Right hindlimb (tissue), 1 donor: ENCODE measurements at regions not wholly inside any gene's neighbourhood (a gene's known extent, or its start where the extent isn't known, plus 50 kb on each side); places are given as distances from the start of the nearest gene placed in this dataset.
A peak's percentile ranks its signal among the peaks of the same experiment; 100 is the strongest.

Experiments used
- DNase-seq: peaks from one replicate; pipeline ENCODE4 v3.0.0-alpha.2; 2018

DNA sequence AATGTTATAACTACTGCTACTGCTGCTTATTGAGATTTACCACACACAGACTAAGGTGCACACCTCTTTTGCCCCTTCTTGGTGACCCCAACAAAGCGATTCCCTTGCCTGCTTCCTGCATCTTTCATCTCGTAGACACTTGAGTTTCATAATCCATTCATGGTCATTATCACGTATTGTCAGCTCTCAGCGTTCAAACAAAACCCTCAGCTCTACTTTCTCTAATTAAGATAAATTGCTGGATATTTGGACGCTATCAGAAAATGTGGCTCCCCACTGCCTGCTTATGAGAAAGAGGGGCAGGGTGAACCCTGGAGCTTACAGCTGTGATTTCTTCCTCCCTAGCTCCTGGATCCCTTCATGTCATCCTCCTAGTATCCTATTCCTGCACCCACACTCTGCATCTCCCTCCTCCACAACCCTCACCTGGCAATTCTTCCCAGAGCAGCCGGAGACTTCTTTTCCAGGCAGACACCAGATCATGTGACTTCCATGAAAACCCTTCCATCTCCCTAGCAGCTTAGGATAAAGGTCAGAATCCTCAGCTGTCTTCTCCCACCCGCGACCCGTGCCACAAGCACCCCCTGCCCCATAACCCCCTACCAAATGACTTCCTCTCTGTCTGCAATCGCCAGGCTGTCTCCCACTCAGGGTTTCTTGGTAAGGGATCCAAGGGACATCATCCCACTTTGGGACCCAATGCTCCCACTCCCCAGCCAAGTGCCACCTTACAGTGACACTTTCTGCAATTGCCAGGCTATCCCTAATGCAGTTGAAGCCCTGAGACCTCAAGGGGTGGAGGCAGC lies 146.5 kb downstream of the NSG2 start:
- DNase-seq, result no peak

DNA sequence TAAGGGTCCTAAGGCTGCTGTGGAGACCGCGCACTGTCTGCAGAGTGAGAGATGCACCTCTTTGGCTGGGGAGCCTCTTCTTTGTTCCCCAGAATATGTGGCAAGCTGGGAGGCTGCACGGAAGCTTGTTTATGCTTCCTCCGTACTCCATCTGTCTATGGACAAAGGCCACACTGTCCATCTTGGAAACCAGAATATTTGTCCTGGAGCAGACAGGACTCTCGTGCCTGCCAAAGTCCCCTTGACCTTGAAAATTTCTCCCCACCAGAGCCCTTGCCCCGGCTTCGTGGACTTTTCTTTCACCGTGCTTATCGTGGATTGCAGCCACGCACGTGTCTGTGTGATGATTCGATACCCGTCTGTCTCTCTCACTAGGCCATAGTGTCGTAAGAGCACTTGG lies 147.4 kb downstream of the NSG2 start:
- DNase-seq, result no peak

DNA sequence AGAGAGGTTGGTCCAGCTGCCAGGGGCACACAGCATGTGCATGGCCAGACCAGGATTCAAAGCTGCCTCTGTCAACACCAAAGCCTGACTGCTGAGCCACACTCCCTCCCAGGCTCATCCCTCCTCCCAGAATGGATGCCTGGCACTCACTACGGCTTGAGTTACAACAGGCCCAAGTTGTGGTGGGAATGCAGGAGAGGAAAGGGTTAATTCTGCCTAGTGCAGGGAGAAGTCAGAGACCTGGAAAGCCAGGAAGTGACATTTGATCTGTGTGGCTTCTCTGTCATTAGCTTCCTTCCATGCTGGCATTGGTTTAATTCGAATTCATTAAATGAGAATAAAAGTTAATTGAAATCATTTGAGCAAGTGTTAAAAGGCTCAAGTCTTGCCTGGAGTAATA lies 150.0 kb downstream of the NSG2 start:
- DNase-seq, result no peak

DNA sequence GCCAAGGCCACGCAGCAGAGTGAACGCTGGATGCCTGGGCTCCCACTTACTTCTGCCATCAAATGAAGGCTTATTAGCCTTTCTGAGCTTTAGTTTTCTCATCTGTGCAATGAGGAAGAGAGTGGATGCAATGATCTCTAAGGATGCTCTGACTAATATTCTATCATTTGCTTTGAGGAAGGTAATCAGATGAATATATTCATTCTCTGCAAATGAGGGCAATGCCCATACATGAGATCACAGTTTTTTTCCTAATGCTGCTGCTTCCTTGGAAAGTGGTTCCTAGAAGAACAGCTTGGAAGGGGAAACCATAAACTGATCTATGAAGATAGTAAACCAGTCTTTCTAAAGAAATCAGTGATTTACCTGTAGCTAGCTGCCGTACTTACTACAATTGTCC lies 152.4 kb downstream of the NSG2 start:
- no peak for DNase-seq

DNA sequence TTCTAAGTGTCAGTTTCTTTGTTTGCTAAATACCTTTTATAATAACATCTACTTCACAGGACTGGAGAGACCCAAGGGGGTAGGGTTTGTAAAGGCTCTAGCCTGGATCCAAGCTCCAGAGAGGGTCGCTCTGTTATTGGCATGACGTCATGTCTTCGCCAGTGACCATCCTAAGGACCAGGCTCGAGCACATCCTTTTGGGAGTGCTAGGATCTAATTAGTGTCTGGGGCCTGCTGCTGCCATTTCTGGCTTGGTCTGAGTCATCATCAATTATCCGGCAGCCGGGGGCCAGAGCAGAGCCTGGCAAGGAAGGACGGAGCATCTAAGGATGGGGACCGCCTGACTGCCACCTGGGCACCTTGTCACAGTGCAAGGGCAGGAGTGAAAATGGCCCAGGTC lies 153.0 kb downstream of the NSG2 start:
- no peak for DNase-seq

DNA sequence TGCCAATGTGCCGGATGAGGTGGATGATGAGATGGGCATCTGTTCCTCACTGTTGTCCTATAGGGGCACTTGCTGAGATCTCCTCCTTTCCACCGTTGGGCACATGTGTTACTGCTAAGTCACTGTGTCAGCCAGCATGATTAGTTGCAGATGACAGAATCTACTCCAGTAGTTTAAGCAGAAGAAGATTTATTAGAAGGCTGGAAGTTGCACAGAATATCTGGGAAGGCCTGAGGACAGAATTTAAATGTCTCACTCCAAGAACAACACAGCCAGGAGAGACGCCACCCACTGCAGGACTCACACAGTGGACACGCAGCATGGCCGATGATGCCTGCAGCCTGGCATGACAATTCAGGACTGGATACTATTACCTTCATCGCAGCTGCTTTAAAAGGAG lies 157.5 kb downstream of the NSG2 start:
- DNase-seq, result no peak

DNA sequence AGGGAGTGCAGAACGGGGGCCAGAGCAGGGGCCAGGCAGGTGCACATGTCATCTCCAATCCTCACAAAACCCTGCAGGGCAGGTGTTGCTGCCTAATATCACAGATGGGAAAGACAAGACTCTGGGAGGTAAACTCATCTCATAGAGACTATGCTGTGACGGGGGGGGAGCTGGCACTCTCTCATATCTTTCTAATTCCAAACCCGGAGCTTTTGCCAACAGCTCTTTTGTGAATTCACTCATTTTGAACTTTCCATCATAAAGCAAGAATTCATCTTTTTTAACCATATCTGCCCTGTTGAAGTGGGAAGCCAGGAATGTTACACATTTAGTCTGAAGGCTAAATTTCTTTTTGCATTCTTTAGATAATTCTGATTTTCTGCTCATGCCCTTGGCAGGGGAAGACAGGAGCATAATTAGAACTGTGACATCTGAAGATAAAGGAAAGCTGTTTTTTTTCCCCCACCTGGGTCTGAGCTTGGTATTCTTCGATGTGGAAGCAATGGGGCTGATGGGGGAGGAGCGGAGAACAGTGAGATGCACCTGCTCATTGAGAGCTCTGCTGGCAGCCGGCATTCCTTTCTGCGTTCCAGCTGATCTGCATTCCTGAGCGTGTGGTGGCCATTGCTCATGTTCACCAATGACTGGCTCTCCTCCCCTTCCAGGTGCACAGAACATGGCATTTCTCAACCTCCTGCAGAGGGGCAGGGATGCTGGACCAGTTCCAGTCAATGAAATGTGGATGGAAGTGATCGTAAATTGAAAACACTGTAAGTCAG lies 159.2 kb downstream of the NSG2 start:
- DNase-seq, result no peak

DNA sequence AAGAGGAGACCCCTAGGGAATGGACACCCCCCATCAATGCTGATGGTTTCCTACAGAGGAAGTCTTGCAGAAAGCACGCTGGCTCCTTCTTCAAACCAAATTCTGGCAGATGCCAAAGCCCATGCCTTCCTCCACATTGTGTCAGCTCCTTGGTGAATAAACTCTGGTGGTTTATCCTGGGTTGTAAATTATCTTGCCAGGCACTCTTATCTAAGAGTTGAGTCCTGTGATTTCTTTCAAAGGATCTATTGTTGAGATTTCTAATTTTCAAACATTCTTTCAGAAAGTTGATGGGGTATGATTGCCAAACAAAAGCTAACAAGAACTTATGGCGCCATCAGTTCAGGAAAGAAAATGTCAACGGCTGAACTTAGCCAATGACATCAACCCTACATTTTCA lies 160.4 kb downstream of the NSG2 start:
- no peak for DNase-seq

DNA sequence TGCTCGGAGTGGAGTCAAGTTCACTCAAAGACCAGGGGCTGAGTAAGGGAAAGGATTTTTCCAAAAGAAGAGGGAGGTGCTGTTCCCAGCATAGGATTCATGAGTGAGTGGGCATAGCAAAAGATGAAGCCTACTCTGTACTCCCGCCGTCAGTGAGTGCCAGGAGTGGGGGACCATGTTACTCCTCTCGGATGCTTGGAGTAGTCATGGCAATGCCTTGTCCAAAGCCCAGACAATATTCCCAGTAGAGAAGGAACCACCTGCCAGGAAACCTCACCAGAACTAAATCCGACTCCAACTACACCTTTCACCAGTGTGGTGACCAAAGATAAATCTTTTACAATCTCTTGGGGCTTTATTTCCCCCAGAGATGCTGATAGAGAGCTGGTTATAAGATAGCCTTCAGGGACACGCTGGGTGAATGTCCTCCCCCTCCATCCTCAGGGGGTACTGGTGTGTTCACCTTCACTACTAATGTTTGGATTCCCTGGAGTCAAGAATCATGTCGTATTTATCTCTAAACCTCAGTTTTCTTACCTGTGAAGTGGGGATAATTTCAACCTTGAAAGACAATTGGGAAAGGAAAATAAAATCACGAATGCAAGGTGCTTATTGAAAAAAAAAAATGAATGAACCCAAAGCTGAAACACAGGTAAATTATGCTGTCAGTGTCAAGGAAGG lies 165.2 kb downstream of the NSG2 start:
- no peak for DNase-seq

DNA sequence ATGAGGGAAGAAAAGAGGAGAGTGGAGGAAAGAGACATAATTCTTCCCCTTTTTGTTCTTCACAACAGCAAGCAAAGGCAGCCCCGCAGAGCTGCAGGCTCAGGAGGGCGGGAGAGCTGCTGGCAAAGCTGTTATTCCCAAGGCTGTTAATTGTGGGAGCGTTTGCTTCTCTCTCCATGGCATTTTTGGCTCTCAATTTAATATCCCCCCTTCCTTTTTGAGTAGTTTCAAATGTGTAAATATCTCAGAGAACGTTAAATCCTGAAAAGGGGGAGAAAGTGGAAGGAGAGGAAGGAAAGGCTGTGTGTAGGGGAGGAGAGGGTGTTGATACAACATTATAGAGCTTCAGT lies 165.7 kb downstream of the NSG2 start:
- DNase-seq, result no peak

DNA sequence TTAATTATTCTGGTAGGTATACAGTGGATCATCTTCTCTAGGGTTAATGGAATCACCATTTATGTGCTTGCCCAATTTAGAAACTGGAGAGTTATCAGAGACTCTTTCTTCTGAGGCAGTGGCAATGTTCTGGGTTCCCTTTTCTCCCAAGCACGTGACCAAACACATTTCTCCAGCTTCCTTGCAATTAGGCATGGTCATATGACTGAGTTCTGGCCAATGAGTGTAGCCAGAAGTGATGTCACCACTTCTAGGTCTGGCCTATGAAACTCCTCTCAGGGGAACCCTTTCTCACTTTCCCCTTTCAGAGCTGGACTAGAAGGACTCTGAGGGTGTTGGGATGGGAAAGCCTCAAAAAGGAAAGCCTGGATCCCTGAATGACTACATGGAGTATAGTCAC lies 172.0 kb downstream of the NSG2 start:
- DNase-seq, result no peak

DNA sequence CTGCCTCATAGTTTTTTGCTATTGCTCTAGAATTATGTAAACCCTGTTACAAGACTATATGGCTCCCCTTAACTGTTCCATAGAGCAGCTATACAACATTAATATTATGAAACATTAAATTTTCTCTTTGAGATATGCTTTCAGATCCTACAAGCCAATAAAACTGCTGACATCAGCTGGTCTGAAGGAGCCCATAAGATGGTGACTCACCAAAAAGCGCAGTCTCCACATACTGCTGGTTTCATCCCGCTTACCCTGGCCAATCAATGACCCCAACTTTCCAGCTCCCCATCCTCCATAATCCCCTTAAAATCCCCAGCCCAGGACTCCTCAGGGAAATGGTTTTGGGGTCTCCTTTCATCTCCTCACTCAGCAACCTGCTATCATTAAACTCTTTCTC lies 172.7 kb downstream of the NSG2 start:
- DNase-seq, result no peak

DNA sequence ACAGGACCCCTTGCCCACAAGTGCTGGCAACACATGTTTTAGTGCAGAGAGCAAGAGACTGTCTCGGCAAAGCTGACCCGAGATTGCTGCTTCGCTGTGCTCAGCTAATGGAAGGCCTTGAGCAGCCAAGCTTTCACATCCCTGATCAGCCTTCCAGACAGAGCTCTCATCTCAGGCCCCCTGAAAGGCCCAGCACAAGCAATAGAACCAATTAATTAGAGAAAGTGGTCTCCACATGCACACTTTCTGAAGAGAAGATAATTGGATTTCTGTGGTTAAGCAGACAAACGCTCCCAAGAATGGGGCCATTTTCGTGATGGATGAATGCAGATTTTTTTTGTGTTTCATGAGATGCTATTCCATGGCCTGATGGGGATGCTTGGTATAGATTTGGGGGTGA lies 174.9 kb downstream of the NSG2 start:
- DNase-seq, result no peak

DNA sequence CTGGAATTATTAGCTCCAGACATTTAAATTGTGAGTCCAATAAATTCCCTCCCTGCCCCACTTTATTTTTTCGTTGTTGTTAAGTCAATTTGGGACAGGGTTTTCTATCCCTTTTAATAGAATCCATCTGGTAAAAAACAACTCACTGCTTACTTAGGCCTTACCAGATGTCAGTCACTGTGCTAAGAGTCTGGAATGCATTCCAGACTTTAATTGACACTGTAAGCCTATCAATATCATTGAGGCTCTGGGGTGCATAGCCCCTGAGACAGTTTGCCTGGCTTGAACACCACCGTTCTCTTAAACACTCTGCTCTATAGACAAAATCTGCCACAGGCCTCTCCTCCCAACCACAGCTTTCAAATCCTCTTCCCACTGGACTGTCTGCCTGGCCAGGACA lies 175.9 kb downstream of the NSG2 start:
- DNase-seq, result no peak

DNA sequence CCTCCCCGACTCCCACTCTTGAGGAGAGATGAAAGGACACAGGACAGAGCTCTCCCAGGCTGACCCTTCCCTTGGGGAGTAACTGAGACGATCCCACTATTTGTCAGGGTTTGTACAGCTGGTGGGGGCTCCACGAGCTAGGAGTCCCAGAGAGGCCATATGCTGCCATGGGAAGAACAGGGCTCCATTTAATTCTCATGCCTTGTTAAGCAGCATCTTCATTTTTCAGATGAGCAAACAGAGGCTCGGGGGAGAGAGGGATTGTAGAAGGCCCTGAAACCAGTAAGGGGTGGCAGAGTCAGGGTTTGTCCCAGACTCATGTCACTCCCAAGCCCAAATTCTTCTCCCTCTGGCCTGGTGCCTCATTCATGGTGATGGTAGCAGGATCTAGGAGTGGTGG lies 176.4 kb downstream of the NSG2 start:
- DNase-seq, result no peak

DNA sequence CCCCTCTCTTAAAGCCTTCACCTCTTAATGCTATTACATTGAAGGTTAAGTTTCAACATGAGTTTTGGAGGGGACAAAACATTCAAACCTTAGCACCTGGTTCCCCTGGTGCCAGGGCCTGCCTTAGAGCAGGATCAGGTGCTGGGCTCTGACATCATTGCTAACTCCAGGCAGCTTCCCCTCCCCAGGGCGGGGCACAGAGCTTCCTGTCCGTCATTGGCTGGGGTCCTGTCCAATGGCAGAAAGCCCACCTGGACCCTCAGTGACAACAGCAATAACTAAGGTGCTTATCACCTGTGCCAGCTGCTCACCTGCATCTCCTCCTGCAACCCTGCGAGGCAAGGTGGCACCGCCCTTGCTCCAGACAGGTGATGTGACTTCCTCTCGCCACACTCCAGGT lies 177.4 kb downstream of the NSG2 start:
- no peak for DNase-seq

DNA sequence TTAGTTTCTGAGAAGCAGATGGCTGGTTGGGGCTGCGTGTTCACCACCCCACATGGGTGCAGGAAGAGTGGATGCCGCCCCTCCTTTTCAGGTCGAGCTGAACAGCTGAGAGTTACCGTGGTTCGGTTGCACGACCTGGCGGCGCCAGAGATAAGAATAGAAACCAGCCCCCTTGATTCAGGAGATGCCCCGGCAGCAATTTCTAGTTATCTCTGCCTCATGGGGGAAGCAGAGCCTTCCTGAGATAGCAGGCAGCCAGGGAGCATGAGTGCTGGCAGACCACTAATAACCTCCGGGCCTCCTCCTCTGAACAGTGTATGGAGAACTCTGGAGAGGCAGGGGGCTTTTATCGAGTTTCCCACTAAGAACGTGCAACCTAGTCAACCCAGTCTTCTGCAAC lies 177.8 kb downstream of the NSG2 start:
- no peak for DNase-seq

DNA sequence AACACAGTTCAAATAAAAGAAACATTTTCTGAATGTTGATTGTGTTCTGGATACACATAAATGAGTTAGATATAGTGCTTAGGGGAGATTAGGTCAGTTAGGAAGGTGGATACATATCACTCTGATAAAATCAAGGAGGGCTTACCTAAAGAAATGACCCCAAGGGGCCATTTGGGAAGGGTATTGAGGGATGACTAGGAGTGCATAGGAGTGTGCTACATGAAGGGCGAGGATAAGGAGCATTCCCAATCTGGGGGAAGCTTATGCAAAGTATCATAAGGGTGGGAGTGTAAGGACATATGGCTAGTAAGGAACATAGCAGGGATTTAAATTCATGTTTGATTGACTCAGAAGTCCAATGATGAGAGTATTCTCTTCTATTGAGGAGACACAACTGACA lies 183.6 kb downstream of the NSG2 start:
- no peak for DNase-seq

DNA sequence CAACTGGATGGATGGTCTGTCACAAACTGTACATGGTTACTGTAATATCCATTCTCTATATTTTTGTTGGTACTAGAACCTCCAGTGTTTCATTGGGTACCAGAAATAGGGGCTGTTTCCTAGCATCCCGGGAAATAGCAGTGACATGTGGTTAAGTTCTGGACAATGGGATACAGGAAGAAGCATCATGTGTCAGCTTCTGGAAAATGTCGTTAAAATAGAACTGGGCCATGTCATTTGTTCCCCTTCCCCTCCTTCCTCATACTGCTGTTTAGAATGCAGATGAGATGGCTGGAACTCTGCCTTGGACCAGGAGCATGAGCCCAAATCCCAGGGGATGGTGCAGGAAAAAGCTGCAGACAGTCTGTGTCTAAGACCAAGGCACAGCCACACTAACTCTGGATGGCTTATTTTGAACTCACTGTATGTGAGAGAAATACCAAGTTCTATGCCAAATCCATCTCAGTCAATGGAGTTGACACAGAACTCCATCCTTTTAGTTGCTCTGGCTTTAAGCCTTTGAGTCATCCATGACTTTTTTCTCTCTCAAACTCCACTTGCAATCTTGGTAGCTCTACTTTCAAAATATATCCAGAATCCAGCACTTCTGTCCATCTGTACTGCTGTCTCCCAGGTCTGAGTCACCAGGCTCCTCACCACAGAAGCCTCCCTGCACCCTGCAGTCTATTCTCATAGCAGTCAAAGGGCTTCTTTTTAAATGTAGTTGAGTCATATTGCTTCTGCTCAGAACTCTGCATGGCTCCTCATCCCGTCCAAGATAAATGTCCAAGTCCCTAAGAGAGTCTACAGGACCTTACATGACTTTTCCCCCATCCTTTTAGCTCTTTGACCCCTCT lies 184.2 kb downstream of the NSG2 start:
- DNase-seq, result no peak

DNA sequence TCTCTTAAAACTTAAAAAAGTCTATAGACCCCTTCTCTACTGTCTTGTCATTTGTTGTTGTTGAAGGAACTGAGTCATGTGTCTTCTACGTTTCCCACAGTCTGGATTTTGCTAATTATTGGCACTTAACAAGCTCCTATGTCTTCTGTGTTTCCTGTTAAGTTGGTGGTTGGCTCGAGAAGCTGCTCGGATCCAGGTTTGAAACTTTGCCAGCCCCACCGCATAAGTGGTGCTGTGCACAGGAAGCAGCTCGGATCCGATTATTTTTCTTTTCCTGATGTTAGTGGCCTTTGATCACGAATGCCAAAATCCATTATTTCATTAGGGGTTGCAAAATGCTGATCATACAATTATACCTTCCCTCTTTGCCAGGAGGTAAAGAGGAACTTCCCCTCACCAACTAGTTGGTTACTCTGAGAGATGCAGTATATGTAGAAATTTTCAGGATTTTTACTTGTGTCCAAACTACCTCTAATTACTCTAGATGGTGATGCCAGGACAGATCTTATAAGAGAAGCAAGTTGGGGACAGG lies 186.5 kb downstream of the NSG2 start:
- DNase-seq, result peak; percentile 34

DNA sequence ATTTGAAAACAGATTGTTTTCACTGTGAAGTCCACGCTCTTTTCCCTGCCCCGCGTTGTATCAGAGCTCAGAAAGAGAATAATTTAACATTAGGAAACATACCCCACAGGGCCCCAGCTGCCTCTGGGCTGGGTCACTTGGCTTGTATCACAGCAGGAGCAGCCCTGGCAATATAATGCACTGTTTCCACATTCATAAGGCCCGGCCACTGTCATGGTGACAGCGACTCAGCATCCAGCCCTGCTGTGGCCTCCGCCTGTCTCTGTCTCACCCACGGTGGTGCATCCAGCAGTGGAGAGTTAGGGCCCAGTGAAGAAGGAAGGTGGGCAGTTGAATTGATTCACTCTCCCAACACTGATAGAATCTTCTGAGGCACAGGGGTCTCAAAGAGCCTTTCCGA lies 188.9 kb downstream of the NSG2 start:
- no peak for DNase-seq

DNA sequence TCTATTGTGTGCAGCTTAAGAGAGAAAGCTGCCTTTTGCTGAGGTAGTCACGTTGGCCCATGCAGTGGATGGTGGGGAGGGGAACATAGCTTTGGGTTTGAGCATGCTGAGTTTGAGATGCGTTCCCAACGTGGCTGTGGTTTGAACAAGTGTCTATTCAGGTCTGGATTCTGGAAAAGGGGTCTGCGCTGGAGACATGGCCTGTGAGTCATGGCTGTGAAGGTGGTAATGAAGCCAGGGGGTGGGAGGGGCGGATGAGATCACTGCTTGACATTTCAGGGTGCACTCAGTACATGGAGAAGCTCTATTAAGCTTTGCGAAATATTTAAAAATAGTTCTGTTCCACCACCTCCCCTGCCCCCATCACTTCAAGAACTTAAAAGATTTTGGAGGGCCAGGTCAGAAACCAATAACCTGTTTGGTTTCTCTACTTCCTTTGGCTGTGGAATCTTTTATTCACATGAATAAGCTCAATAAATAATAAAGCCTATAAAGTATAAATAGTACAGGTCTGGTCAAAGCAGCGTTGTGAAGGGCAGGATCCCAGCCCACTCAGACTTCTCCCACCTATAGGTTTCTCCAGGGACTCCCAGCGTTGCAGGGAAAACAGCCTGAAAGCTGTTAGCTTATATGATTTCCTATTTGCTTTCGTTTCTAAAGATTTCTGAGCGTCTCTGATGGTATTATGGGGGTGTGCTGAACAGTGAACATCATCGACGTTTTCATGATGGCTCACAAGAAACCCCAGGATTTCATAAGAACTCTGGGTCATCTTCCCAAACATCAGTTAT lies 189.9 kb downstream of the NSG2 start:
- DNase-seq, result no peak
